MM.1S (cell line): ENCODE measurements at regions not wholly inside any gene's neighbourhood (a gene's known extent, or its start where the extent isn't known, plus 50 kb on each side); places are given as distances from the start of the nearest gene placed in this dataset.

Source experiments
- EZH2 ChIP-seq: fragments of 300-600 bp; sonication (generic); optimal IDR thresholded peaks from 2 replicates; pipeline ENCODE3; 2017; ENCODE audit warnings: low read depth, mild to moderate bottlenecking, antibody characterized with exemption, low read length, mixed read lengths
- TF ChIP-seq, protein P1 (sequence below): fragments of 300-600 bp; sonication (generic); IDR thresholded peaks from 2 replicates; pipeline ENCODE4 v1.5.1; 2016; ENCODE audit warnings: antibody characterized with exemption, low read length, mixed read lengths

DNA sequence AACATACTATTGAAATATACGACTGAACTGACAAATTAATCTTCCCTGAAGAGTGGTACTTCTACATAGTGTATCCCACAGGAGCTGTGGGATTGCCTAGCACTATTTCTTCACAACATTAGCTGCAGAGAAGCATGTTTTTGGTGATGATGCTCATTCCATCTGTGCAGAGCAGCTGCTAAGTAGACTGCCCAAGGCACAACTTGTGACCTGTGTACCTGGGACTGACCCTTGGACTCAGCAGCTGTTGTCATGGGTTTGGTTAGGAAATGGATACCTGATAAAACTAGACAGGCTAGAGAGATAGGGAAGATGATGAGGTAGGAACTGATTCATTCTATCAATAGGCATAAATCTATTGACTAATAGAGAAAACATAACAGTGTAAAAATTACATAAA, 1204.0 kb downstream of the DSC3 start:
- TF ChIP-seq, protein P1, sequence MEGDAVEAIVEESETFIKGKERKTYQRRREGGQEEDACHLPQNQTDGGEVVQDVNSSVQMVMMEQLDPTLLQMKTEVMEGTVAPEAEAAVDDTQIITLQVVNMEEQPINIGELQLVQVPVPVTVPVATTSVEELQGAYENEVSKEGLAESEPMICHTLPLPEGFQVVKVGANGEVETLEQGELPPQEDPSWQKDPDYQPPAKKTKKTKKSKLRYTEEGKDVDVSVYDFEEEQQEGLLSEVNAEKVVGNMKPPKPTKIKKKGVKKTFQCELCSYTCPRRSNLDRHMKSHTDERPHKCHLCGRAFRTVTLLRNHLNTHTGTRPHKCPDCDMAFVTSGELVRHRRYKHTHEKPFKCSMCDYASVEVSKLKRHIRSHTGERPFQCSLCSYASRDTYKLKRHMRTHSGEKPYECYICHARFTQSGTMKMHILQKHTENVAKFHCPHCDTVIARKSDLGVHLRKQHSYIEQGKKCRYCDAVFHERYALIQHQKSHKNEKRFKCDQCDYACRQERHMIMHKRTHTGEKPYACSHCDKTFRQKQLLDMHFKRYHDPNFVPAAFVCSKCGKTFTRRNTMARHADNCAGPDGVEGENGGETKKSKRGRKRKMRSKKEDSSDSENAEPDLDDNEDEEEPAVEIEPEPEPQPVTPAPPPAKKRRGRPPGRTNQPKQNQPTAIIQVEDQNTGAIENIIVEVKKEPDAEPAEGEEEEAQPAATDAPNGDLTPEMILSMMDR, result no peak
- TF ChIP-seq EZH2, result no peak
